ENCODE measurements at regions not wholly inside any gene's neighbourhood (a gene's known extent, or its start where the extent isn't known, plus 50 kb on each side); places are given as distances from the start of the nearest gene placed in this dataset.

- Histone ChIP-seq H3K27me3 (no peaks in the 10 kb centered on the region), H3K4me3 (no peak overlapping the region), H3K4me1 (no peaks in the 10 kb centered on the region), H3K27ac (no peak overlapping the region), H3K36me3 (no peaks in the 10 kb centered on the region), H3K9me3 (no peaks in the 10 kb centered on the region)
- DNase-seq (ENCODE audit: low spot score in 2 of 2), result no peak
- TF ChIP-seq CTCF (IDR thresholded peaks at IDR 0.05) (no peak), POLR2A (IDR thresholded peaks at IDR 0.05) (no peak), POLR2AphosphoS5 (IDR thresholded peaks at IDR 0.05) (no peak)
- intact Hi-C loops (cut with DNase I; ENCODE audit: low total_unique reads), result no loop called here
Measured at GRCh38 chrY:12643693-12644348, 57.2 kb upstream of the USP9Y start.

GRCh38 chrY:12651095-12651494 lies 49.9 kb upstream of the USP9Y start:
- Histone ChIP-seq H3K4me1 (no peaks in the 10 kb centered on the region), H3K36me3 (no peaks in the 10 kb centered on the region), H3K9me3 (no peaks in the 10 kb centered on the region), H3K27me3 (no peaks in the 10 kb centered on the region), H3K27ac (no peak overlapping the region), H3K4me3 (no peak overlapping the region)
- intact Hi-C loops (cut with DNase I; ENCODE audit: low total_unique reads), result no loop called here
- no peak for DNase-seq (ENCODE audit: low spot score in 2 of 2)
- TF ChIP-seq CTCF (IDR thresholded peaks at IDR 0.05), result no peak
